NB4 (cell line): ENCODE measurements at regions not wholly inside any gene's neighbourhood (a gene's known extent, or its start where the extent isn't known, plus 50 kb on each side); places are given as distances from the start of the nearest gene placed in this dataset.

Experiments
- DNase-seq: peaks from one replicate; pipeline ENCODE4 v3.0.0; 2010; ENCODE audit warnings: low read depth
- H3K4me3 ChIP-seq: one replicate; pipeline ENCODE4 v1.5.1; 2011; ENCODE audit warnings: mild to moderate bottlenecking, low read depth, low read length, moderate library complexity
- CTCF ChIP-seq: IDR thresholded peaks from one replicate; pipeline ENCODE4 v1.5.1; 2012; ENCODE audit warnings: low read depth, low read length
- MYC ChIP-seq: IDR thresholded peaks from 2 replicates; pipeline ENCODE4 v1.6.1; 2011; ENCODE audit warnings: low read depth, low read length
- POLR2A ChIP-seq: IDR thresholded peaks from 2 replicates; pipeline ENCODE4 v1.6.1; 2011; ENCODE audit warnings: mild to moderate bottlenecking; ENCODE audit not compliant: insufficient read length; ENCODE audit errors: extremely low read depth
- TF ChIP-seq, protein P1 (sequence below): IDR thresholded peaks from 2 replicates; pipeline ENCODE4 v1.6.1; 2011; ENCODE audit warnings: low read depth, low read length

DNA sequence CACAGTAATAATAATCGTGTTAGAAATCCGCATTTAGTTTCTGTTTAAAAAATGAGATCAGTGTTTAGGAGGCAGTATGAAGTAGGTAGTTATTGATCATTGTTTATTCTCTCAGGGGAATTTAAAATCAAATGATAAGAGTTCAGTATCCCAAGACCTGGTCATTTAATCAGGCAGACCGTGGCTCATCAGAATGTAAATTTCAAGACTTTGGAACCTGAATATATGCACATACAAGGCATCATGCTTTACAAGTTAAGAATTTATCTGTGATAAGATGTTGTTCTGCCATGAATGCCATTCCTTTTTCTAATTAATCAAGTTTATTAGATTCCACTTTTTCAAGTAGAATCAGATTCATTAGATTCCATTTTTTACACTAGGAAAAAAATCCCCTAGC, 133.5 kb upstream of the MAOA start:
- no peak for DNase-seq
- no peak overlapping the region for H3K4me3 ChIP-seq
- TF ChIP-seq CTCF (no peak), POLR2A (no peak), MYC (no peak)
- TF ChIP-seq, protein P1, sequence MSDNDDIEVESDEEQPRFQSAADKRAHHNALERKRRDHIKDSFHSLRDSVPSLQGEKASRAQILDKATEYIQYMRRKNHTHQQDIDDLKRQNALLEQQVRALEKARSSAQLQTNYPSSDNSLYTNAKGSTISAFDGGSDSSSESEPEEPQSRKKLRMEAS: no peak

- TF ChIP-seq, protein P1: no peak
- TF ChIP-seq CTCF: no peak
- no peak for TF ChIP-seq POLR2A
- TF ChIP-seq MYC: no peak
- DNase-seq: no peak
- H3K4me3 ChIP-seq: no peak overlapping the region
Observed at GRCh38 chrX:43525901-43526610, 130.0 kb upstream of the MAOA start.

GRCh38 chrX:43526878-43527277, 129.2 kb upstream of the MAOA start:
- DNase-seq: no peak
- H3K4me3 ChIP-seq: no peak overlapping the region
- TF ChIP-seq MYC (no peak), POLR2A (no peak), CTCF (no peak)
- TF ChIP-seq, protein P1: no peak

GRCh38 chrX:43527801-43528200, 128.3 kb upstream of the MAOA start:
- no peak for TF ChIP-seq MYC
- TF ChIP-seq, protein P1: no peak
- TF ChIP-seq POLR2A: no peak
- no peak for TF ChIP-seq CTCF
- no peak overlapping the region for H3K4me3 ChIP-seq
- no peak for DNase-seq

GRCh38 chrX:43530837-43531236, 125.3 kb upstream of the MAOA start:
- no peak overlapping the region for H3K4me3 ChIP-seq
- TF ChIP-seq, protein P1: no peak
- TF ChIP-seq POLR2A: no peak
- TF ChIP-seq CTCF: no peak
- TF ChIP-seq MYC: no peak
- no peak for DNase-seq
